Lung (tissue), 11 donors: ENCODE measurements at regions not wholly inside any gene's neighbourhood (a gene's known extent, or its start where the extent isn't known, plus 50 kb on each side); places are given as distances from the start of the nearest gene placed in this dataset.

ENCODE experiments used
- ATAC-seq: fragments of 200-7000 bp; cut with Tn5 transposase; one replicate; pipeline ENCODE4 v1.9.1; 2020; ENCODE audit warnings: moderate number of reproducible peaks; ENCODE audit not compliant: insufficient read depth, low FRiP score
- DNase-seq, 3 donors: peaks; one replicate each; pipeline ENCODE4 v3.0.0-alpha.2; 2013 to 2017
- H3K27ac ChIP-seq, 2 donors: one replicate each; pipeline ENCODE4 v1.5.1; 2013; ENCODE audit warnings: mild to moderate bottlenecking in 2 of 2, moderate library complexity in 2 of 2, control low read depth in 1 of 2, inconsistent platforms in 1 of 2, low read depth in 1 of 2, low read length in 1 of 2
- H3K27me3 ChIP-seq, 3 donors: one replicate each; pipeline ENCODE4 v1.5.1; 2013; ENCODE audit warnings: low read length in 2 of 3; ENCODE audit not compliant: control insufficient read depth in 3 of 3, insufficient read depth in 3 of 3
- H3K36me3 ChIP-seq, 4 donors: one replicate each; pipeline ENCODE4 v1.5.1; 2013; ENCODE audit warnings: low read length in 4 of 4, mild to moderate bottlenecking in 1 of 4, moderate library complexity in 1 of 4; ENCODE audit not compliant: control insufficient read depth in 4 of 4, insufficient read depth in 4 of 4
- H3K4me1 ChIP-seq, 5 donors: one replicate each; pipeline ENCODE4 v1.5.1; 2013; ENCODE audit warnings: low read length in 5 of 5, mild to moderate bottlenecking in 2 of 5, moderate library complexity in 1 of 5; ENCODE audit not compliant: control insufficient read depth in 5 of 5, insufficient read depth in 5 of 5
- H3K4me3 ChIP-seq: one replicate; pipeline ENCODE4 v1.5.1; 2013; ENCODE audit warnings: mild to moderate bottlenecking, control low read depth, moderate library complexity
- H3K9ac ChIP-seq, 2 donors: one replicate each; pipeline ENCODE4 v1.5.1; 2013; ENCODE audit warnings: low read length in 2 of 2, control low read depth in 1 of 2; ENCODE audit not compliant: insufficient read depth in 1 of 2
- H3K9me3 ChIP-seq, 4 donors: one replicate each; pipeline ENCODE4 v1.5.1; 2013; ENCODE audit warnings: low read length in 3 of 4, mild to moderate bottlenecking in 1 of 4, moderate library complexity in 1 of 4; ENCODE audit not compliant: control insufficient read depth in 4 of 4, insufficient read depth in 3 of 4
- WGBS, 2 donors: extraction: QIAGEN DNeasy Blood & Tissue Kit; methylation state at CpG; one replicate each; pipeline ENCODE4 v1.1.7; 2013; 5-methylcytosine and 5-hydroxymethylcytosine counted together
- TF ChIP-seq, protein P1 (sequence below): IDR thresholded peaks from 2 replicates; pipeline ENCODE4 v1.5.1; 2012; ENCODE audit warnings: mild to moderate bottlenecking; ENCODE audit errors: control extremely low read depth, extremely low read depth
- donor health status: control.
- donor health status: control.
- donor health status: Bipolar disorder and iron deficiency.
- donor health status: healthy.
- donor health status: DM: yes; HTN: yes; CAD: no.

DNA sequence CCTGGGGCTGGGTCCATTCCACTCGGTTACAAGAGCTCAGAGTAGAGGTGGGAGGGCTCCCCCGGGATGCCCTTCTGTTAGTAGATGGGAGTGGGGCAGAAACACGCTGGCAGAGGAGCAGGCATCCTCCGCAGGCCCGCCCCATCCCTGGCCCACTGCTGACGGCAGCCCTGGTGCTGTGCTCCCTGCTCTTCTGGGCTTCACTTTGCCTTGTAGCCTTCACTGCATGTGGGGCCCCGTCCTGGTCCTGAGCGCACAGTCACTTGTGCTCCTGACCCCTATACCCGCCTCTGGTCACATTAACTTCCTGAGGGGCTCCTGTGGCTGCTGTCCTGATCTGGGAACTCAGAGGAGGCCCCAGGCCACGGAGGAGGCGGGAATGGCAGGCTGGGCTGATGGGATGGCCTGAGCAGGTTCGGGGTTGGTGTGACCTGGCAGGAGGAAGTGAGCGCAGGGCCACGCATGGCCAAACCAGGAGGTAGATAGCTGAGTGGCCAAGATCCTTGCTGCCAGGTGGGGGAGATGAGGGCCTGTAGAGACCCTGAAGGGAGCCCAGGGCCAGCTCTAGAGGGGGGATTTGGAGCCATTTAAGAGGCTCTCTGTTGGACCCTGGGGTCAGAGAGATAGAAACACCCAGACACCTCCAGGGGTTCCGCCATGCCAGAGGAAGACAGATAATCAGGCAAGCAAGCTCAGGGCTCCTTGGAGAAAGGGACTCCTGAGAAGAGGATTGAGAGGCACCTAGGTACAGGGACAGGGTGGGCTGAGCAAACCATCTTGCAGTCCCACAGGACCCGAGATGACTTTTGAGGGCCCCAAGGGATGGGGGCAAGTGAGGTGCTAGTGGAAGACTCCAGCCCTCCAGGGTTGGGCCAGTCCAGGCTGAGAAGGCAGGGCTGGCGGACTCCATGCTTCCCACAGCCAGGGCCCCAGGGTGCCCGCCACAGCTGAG lies 92.2 kb upstream of the PRR23E start:
- Histone ChIP-seq H3K4me1 (no peaks in the 10 kb centered on the region), H3K36me3 (no peaks in the 10 kb centered on the region), H3K9me3 (no peaks in the 10 kb centered on the region), H3K27ac (no peak overlapping the region), H3K4me3 (no peak overlapping the region), H3K27me3 (no peaks in the 10 kb centered on the region), H3K9ac (no peak overlapping the region)
- 78 to 81% methylated on average over 18 of the region's 18 CpGs for whole genome bisulfite sequencing, 2 donors
- DNase-seq (no peak), ATAC-seq (no peak)
- TF ChIP-seq, protein P1, sequence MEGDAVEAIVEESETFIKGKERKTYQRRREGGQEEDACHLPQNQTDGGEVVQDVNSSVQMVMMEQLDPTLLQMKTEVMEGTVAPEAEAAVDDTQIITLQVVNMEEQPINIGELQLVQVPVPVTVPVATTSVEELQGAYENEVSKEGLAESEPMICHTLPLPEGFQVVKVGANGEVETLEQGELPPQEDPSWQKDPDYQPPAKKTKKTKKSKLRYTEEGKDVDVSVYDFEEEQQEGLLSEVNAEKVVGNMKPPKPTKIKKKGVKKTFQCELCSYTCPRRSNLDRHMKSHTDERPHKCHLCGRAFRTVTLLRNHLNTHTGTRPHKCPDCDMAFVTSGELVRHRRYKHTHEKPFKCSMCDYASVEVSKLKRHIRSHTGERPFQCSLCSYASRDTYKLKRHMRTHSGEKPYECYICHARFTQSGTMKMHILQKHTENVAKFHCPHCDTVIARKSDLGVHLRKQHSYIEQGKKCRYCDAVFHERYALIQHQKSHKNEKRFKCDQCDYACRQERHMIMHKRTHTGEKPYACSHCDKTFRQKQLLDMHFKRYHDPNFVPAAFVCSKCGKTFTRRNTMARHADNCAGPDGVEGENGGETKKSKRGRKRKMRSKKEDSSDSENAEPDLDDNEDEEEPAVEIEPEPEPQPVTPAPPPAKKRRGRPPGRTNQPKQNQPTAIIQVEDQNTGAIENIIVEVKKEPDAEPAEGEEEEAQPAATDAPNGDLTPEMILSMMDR: no peak

DNA sequence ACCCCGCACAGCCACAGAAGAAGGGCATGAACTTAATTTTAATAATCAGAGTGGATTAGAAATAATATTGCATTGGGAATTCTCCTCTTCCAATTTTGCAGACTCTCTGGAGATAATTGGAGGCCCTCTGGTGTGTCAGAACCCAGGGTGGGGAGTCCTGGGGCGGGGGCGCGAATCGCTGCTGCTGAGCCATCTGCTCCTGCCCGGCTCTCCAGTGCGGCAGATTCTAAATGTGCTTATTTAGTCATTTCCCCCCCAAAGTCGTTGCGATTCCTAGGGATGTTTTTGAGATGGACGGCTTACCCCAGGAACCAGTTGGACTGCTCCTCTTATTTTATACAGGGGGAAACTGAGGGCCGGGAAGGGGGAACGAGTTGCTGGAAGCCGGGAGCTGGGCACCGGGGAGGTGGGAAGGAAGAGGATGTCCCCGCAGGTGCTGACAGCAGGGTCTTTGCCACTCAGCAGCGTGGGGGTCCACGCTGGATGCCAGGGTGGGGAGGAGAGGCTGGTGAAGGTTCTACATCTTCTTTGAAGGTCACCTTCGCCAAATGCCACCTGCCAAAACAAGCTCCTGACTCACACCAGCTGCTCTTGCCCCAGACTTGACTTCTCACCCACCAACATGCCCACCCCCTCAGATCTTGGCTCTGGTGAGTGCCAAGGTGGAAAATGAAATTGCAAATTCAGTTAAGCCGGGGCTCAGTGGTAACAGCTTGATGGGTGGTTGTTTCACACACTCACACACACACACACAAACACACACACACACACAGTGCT lies 91.3 kb upstream of the PRR23E start:
- Histone ChIP-seq H3K4me1 (no peaks in the 10 kb centered on the region), H3K9me3 (no peaks in the 10 kb centered on the region), H3K9ac (no peak overlapping the region), H3K4me3 (no peak overlapping the region), H3K27me3 (no peaks in the 10 kb centered on the region), H3K36me3 (no peaks in the 10 kb centered on the region), H3K27ac (no peak overlapping the region)
- no peak for DNase-seq
- ATAC-seq: no peak
- TF ChIP-seq, protein P1: no peak
- 90 to 91% methylated on average over 19 of the region's 19 CpGs for WGBS, 2 donors

DNA sequence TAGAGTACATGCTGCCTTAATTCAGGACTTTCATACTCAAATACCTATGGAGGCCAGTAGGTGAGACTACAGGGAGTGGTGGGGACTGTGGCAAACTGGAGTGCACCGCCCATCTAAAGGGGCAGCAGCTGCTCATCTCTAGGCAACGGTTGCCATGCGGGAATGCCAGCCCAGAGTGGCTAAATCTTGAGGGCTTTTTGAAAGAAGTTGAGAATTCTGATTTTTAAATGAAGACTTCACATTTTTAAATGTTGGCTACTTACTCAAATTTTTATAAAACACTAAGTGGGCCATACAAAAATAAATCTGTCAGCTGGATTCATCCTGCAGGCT lies 90.8 kb upstream of the PRR23E start:
- H3K36me3 ChIP-seq: no peaks in the 10 kb centered on the region
- no peak overlapping the region for H3K4me3 ChIP-seq
- H3K4me1 ChIP-seq: no peaks in the 10 kb centered on the region
- WGBS, 2 donors: 90 to 92% methylated on average over 3 of the region's 3 CpGs
- H3K9ac ChIP-seq: no peak overlapping the region
- ATAC-seq: no peak
- no peaks in the 10 kb centered on the region for H3K27me3 ChIP-seq
- TF ChIP-seq, protein P1: no peak
- DNase-seq: no peak
- no peaks in the 10 kb centered on the region for H3K9me3 ChIP-seq
- no peak overlapping the region for H3K27ac ChIP-seq
